NCI-H146 treated with DMSO at 0.1 percent for 48 hours (cell line): ENCODE measurements at regions not wholly inside any gene's neighbourhood (a gene's known extent, or its start where the extent isn't known, plus 50 kb on each side); places are given as distances from the start of the nearest gene placed in this dataset.
A peak's percentile ranks its signal among the peaks of the same experiment; 100 is the strongest.

ENCODE experiments used
- DNase-seq: peaks from one replicate; lab custom pipeline; 2025; ENCODE audit not compliant: unreplicated experiment; lab: John Stamatoyannopoulos, UW

- no peak for DNase-seq
These were observed 185.6 kb upstream of the TNRC6C start for GRCh38 chr17:77772899-77773358.

GRCh38 chr17:77774182-77774581 is 184.3 kb upstream of the TNRC6C start:
- DNase-seq = no peak

GRCh38 chr17:77778636-77779489 is 179.6 kb upstream of the TNRC6C start:
- no peak for DNase-seq

GRCh38 chr17:77779711-77780539 is 178.6 kb upstream of the TNRC6C start:
- no peak for DNase-seq

DNA sequence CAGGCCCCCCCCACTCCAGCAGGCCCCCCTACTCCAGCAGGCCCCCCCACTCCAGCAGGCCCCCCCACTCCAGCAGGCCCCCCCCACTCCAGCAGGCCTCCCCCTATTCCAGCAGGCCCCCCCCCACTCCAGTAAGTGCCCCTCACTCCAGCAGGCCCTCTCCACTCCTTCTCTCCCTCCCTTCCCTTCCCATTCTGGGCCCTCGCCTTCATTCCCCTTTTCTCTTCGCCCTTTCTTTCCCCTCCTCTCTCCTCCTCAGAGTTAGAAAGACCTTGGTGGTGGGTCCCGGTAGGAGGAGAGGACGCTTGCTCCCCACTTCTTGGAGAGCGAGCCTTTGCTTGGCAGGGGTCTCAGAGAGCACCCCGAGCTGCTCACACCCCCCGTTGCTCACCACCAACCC is 177.0 kb upstream of the TNRC6C start:
- DNase-seq = no peak

GRCh38 chr17:77782201-77782600 is 176.3 kb upstream of the TNRC6C start:
- DNase-seq = peak; percentile 17

DNA sequence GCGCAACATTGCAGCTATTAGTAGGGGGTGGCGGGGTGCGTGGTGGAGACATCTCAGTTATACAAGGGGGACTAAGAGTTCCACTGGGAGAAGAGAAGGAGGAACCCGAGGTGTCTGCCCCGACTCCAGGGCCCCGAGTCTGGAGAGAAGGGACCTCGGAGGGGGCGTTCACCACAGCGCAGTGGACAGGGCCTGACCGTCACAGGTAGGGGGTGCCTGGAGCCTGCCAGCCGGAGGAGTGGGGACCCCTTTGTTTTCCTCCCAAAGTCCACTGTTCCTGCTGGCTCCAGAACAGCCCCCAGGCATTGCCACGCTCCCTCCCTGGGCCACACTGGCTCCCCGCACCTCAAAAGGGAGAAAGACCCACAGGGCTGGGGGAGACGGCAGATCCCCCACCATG is 175.9 kb upstream of the TNRC6C start:
- no peak for DNase-seq

GRCh38 chr17:77783991-77784820 is 174.3 kb upstream of the TNRC6C start:
- DNase-seq = no peak

DNA sequence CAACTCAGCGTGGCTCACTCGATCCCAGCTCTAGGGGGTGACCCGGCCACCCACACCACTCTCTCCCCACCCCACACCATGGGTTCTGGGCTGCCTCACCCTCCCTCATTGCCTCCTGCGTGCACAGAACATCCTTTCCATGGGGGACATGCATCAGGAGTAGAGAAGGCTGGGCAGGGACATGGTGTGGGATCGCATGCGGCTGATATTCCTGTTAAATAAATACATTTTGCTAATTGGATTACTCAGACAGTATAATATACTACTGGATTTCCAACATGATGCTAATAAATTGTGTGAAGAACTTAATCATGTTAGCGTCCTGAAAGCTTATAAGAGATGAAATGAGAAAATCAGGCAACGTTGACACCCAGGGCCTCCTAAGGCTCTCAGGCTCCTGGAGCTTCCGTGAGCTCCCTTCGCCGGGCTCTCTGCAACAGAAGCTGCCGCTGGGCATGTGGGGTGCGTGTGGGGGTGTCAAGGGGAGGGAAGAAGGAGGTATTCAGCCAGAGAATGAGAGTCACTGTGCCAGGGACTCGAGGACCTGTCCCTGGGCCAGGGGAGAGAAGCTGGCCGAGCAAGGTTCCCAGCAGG is 173.1 kb upstream of the TNRC6C start:
- DNase-seq = no peak

GRCh38 chr17:77786090-77786489 is 172.4 kb upstream of the TNRC6C start:
- DNase-seq = no peak

- DNase-seq = no peak
These were observed 171.6 kb upstream of the TNRC6C start for GRCh38 chr17:77786740-77787505.

DNA sequence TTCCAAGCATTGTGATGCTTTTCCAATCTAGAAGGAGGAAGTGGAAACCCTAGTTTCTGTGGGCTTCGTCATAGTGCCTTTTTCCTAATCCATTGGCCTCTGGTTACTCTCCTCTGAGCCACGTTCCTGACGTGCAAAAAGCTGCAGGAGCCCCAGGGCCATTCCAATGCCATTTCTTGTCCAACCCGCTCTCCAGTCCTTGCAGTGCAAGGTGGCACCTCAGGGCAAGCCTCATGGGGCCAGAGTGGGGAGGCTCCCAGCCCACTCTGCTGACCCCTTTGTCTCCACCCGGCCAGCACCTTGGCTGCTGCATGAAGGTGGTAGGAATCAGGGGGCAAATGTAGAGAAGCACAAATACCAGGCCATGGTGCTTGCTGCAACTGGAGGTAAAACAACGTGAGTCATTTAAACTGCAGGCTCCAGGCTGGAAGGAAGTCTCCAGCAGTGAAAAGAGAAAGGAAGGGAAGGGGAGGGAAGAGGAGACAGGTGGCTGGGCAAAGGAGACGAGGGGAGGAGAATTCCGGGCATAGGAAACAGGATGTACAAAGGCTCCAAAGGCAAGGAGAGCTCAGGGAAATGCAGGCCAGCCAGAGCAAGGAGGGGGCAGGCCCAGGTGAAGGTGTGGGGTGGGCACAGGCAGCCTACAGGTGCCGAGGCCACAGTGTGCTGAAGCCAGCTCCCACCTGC is 168.2 kb upstream of the TNRC6C start:
- DNase-seq = no peak

GRCh38 chr17:77792626-77793025 is 165.9 kb upstream of the TNRC6C start:
- no peak for DNase-seq

DNA sequence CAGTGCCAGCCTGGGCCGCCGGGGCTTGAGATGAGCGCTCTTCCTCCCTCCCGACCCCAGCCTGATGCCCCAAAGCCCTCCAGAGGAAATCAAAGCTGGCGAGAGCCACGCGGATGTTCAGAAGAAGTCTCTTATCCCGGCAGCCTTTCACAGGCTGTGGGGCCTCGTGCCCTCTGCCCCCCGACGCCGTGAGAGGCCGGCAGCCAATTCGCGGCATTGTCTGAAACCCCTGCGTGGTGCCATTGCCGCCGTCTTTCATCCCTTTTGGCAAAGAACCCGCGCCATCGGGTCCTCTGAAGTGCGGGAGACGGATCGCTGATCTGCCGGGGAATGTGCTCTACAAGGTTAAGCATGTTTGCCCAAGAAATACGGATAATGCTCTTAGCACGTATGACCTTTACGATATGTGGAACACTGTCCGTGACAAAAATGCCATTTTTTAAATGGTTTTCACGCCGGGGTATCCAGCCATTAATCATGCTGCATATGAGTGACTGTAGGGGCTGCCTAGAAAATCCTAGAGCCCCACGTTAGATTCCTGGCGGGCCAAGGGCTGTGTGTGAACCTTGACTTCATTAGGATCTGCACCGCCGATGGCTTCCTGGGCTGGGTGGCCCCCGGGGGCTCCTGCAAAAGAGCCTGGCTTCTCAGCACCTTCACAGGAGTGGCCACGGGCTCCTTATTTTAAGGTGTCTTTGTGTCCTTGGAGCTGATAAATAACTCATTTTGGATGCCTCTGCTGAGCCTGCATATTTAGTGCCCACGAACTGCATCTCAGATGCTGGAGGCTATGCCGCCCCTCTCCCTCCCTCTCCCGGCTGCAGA is 165.1 kb upstream of the TNRC6C start:
- no peak for DNase-seq

DNA sequence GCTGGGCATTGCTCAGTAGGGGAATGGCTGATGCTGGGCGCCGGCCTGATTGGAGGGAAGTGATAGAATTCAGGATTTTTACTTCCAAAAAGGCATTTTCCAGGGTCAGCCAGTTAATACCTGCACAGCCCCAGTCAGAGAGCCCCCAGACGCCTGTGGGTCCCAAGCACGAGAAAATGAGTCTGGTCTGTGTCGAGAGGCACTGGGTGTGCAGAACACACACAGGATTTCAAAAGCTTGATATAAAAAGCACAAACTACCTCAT is 164.6 kb upstream of the TNRC6C start:
- no peak for DNase-seq

DNA sequence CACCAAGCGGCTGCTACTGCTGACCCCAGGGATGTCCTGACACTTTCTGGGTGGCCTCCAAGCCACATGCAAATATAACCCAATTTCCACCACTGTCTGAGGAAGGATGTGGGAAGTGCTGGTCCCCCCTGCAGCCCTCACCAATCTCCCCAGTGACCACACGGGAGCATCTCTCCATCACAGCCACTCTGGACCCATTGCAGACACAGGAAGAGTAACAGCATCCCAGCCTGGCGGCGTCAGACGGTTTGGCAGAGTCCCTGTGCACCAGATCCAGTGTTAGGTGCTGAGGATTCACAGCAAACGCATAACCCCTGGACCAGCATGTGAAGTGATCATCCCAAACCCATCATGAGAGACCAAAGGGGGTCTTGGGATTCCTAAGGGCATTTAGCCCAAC is 163.7 kb upstream of the TNRC6C start:
- DNase-seq = no peak

- DNase-seq = no peak
These were observed 162.8 kb upstream of the TNRC6C start for GRCh38 chr17:77795685-77796084.

- DNase-seq = no peak
These were observed 162.2 kb upstream of the TNRC6C start for GRCh38 chr17:77796176-77796860.
